HG02623 (cell line): ENCODE measurements at regions not wholly inside any gene's neighbourhood (a gene's known extent, or its start where the extent isn't known, plus 50 kb on each side); places are given as distances from the start of the nearest gene placed in this dataset.

Source experiments
- ATAC-seq: cut with Tn5 transposase; IDR thresholded peaks from one replicate; pipeline ENCODE4 v1.9.1; 2021; ENCODE audit warnings: moderate library complexity; ENCODE audit not compliant: unreplicated experiment

DNA sequence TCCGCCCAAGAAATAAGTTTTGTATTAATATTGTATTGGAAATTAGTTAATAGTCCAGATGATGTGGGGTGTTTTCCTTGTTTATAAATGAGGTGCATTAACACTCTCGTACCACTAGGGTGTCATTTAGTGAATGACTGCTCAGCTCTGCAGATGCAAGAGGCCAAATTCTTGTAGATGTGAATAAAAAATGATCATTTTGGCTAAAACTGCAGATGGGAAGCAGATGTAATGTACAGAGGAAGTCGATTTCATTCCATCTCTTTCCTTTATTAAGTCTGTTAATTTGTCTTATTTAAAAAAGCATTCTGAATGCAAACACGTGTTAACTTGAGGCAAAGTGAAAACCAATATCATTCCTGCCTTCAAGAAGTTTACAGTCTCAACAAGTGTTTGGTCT is 108.1 kb downstream of the DHX15 start:
- no peak for ATAC-seq

DNA sequence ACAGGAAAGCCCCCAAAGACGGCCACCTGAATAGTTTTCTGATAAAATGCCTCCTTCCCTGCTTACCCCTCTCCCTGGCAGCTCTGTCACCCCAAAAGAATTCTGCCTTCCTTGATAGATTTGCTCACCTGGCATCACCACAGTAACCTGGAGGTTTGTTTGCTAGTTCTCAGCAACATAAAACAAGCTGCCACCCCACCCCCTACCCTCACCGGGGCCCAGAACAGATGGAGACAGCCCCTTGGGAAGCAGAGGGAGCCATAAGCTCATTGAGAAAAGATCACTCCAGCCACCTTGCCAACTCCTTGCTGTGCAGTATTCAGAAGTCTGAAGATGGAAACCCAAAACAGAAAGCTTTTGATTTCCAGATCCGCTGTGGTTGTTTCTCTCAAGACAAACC is 108.6 kb downstream of the DHX15 start:
- no peak for ATAC-seq

DNA sequence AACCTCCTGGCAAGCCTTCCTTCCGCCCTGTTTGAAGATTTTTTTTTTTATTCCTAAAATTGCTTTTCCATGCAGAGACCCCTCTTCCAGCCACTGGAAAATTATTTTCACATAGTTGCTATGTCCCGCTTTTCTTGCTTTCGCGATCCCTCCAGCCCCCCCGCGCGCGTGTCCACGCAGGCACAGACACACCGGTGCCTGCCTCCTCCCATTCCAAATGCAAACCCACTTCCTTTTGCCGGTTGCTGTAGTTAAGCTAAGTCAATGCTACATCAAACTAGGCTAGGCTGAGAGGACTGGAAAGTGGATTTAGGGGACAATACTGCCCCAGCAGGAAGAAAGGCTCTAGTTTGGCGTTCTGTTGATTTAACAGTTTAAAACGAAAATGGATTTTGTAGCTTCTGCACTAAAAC is 111.0 kb downstream of the DHX15 start:
- no peak for ATAC-seq

DNA sequence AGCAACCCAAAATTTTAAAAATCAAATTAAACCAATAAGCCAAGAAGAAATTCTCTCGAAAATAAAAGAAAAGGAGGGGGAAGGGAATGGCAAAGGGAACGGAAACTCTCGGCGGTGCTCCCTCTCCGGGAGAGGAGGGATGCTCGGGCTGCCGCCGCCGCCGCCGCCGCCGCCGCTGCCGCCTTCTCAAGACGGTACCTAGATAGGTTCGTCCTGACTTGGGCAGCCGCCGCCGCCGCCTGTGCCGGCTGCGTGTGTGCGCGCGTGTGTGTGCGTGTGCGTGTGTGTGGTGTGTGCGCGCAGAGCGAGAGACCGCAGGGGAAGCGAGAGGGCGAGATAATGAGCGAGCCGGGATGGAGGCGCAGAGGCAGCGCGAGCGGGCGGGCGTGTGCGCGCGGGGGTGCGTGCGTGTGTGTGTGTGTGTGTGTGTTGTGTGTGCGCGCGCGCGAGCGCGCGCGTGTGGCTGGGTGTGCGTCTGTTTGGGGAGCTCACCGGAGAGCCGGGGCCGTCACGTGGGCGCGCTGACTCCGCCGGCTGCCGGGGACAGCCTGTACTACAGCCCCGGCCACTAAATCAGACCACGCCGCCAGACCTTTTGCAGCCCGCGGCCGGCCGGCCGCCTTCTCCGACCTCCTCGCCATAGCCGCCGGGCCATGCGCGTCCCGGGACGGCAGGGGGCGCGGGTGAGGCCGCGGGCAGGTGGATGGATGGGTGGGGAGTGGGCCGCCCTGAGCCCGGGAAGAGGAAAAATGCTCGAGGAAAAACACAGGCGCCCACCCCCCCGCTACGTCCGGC is 111.6 kb downstream of the DHX15 start:
- ATAC-seq, result peak; percentile 54

DNA sequence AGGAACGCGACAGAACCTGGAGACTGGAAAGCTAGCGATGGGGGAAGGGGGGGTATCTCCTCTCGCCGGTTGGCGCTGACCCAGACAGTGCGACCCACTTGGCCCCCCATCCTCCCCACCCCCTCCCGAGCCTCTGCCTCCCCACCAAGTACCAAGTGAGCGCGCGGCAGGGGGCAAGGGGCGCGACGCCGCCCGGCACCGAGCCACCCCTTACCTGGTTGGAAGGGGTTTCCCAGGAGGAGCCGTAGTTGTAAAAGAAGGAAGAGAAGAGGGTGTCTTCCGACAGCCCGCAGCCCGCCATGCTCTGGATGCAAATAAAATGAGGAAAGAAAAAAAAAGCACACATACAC is 112.2 kb downstream of the DHX15 start:
- ATAC-seq, result no peak

DNA sequence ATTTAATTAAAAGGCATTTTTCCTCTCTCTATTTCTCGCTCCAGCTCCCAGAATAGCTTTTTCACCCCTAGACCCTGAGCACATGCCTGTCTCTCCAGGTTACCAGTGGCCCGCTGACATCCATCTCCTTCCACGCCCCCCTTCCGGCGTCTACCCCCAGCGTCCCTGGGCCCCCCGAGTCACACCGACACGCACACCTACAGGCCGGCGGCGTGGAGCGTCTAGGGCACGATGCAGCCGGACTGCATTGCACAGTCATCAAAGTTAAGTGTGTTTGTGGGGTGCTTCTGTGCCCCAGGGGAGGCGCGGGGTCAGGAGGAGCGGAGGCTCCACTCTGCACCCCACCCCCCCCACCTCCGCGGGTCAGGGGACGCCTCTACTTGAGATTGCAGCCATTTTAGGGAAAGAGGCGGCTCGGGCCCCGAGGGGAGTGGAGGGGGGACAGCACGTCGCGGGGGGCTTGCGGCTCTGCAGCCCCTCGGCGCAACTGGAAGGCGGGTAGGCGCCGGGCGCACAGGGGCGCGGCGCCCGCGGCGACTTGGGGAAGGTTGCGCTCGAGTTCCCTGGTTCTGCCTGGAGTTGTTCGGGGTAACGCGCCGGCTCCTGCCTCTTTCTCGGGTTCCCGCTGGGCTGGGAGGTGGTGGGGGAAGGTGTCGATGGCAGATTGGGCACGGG is 112.7 kb downstream of the DHX15 start:
- no peak for ATAC-seq

DNA sequence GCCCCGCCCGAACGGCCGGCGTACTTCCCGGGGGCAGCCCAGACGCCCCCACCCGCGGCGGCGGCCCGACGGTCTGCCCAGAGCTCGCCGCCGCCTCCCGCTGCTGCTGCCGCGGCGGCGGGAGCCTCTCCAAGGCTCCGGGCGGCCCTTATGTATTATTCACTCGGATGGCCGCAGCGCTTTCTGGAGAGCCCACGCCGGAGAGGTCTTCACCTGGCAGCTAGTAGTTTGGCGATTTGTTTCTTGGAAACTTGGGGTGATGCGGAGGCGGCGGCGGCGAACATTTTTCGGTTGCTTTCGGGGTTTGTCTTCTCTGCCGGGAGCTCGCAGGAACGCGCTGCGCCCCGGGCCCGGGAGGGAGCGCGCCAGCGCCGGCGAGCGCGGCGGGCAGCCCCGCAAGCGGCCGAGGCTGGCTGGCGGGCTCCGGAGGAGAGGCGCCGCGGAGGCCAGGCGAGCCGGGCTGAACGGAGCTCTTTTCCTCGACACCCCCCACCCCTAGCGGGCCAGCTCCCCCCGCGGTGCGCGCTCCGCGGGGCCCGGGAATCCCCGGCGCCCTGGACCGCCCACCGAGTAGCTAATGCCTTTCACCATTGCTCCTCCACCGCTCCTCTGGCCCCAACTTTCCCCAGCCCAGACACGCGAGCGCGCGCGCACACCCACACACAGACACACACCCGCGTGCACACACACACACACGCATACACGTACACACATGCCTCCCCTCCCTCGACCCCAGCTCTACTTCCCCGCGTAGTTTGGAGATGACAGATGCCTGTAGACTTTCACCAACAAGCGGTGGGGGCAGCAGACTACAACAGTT is 113.5 kb downstream of the DHX15 start:
- ATAC-seq, result no peak

DNA sequence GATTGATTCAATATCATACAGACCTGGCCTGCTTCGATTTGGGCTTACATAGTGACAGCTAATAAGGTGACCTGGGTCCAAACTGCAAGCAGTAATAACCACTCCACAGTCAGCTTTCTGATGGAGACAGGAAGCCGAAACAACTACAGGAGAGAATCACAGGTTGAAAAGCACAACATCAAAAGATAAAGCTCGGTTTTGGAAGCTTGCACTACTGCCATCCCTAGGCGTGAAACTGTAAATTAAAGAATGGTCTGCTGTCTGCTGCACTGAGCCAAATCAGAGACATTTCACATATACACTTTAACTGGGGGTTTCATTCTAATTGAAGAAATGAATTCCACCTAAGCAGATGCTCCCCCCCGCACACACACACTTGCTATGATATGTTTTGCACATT is 116.3 kb downstream of the DHX15 start:
- ATAC-seq, result no peak

DNA sequence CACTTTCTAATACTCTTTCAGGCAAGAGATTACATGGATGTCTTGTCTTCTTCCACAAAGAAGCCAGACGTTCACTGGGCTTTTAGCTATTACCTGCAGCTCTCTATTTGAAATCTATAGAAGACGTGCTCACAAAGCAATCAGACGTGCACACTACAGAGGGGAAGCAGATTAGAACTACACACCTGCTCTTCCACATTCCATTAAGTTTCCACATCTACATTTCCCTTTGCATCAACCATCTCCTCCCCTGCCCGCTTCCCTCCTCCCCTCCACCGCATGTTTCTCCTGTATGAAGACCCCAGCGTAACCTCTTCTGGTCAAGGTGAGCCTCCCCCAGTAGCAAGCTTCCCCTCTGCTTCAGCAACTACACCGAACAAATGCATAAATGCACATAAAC is 119.8 kb downstream of the DHX15 start:
- no peak for ATAC-seq

DNA sequence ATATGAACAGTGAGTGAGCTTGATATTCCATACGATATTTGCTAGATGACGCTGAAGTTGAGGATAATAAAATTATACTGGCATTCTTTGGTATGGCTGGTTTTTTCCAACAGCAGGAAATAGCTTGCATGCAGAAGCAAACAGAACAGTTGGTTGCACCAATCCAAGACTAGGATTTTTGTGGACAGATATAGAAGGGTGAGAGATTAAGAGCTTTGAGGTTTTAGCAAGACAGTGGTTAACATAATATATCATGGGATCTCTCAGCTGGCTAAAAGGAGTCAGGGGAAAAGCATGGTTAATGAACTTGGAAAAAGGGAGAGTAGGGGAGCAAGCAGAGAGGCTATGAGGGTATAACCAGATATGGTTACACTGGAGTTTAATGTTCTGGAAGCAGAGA is 127.9 kb downstream of the DHX15 start:
- no peak for ATAC-seq

DNA sequence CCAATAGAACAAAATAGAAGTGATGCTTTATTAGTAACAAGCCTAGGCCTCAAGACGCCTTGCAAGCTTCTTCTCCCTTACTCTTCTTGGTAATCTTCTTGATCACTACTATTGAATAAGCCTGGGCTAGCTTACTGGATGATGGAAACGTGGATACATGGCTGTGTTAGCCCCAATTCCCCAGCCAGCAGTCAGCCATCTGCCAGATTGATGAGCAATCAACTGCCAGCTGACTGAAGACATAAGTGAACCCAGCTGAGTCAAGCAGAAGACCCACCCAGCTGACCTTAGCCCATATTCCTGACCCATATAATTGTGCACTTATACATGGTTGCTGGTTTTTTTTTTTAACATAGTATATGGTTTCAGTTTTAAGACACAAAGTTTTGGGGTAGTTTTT is 130.4 kb downstream of the DHX15 start:
- ATAC-seq, result no peak

DNA sequence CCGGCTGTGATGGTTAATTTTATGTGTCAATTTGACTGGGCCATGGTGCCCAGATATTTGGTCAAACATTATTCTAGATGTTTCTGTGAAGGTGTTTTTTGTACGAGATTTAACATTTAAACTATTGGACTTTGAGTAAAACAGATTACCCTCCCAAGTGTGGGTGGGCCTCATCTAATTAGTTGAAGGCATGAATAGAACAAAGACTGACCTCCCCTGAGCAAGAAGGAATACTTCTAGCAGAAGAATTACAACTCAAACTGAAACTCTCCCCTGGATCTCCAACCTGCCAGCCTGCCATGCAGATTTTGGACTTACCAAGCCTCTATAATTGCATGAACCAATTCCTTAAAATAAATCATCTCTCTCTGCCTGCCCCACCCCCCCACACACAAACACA is 132.5 kb downstream of the DHX15 start:
- no peak for ATAC-seq

DNA sequence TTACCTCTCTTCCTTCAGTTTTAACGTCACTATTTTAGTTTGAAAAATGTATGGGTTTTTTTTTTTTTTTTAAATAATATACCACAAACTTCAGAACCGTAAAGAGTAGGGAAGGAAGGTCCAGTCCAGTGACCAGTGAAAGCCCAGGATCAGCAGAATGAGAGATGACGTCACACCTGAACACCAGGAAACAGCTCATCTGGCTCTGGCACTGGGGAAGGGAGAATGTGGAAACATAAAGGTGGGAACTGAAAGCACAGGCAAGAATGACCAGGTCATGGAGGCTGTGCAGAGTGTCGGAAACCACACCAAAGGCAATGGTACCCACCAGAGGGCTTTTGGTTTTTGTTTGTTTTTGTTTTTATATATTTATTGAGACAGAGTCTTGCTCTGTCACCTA is 141.2 kb downstream of the DHX15 start:
- ATAC-seq, result no peak

DNA sequence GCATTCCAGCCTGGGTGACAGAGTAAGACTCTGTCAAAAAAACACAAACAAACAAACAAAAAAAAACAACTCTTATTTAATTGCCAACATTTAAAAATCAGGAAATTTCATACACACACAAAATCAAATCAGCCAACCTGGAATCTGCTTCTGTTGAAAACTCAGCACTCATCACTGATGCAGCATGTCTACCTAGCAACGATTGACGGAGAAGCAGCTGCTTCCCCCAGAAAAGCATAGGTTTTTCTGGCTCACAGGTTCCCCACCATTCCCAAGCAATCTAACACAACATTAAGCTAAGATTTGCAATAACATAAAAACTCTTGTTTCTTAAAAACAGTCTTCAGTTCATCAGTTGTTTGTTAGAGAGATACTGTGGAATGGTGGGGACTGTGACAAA is 143.6 kb downstream of the DHX15 start:
- ATAC-seq, result no peak

DNA sequence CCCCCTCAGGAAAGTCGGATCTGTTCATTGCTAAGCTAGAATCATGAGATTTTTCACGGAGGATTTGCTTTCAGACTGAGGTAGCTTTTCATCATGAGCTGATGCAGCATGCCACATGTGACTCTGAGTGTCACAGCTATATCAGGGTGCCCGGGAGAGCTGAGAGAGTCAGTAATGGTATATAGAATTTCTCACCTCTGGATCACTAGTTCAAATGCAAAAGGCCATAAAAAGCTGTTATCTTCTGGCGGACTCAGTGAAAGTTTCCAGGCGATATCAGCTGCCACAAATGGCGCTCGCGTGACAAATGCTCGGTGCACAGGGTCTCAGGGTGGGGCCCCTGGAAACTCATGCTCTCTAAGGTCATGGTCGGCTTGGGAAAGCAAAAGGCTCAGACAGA is 150.1 kb downstream of the DHX15 start:
- no peak for ATAC-seq

DNA sequence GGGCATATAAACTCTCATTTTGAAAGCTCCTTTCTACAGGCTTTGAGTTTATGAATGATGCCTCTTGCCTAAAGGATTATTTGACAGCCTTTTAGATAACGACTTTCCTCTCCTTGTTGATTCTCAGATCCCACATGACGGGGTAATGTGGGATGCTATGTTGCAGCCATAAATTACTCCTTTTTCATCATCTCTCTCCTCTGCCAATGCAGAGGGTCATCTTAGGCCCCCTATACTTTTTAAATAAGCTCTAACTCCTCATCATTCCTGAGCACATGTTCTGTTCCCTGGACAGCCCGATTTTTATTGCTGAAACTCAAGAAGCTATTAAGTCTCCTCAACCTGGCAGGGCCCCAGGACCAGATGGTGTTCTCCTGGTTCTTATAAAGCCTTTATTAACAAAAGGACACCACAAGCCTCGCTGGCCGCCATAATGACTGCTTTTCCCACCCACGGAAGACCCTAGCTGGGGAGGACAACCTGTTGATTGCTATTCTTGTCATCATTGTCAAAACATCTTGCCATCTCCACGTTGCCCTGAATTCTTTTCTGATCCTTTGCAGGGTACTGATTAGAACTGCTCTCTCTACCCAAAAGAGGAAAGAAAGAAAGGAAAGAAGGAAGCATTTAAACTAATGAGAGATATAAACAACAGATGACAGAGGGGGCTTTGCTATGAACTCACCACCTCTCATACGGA is 150.7 kb downstream of the DHX15 start:
- no peak for ATAC-seq

DNA sequence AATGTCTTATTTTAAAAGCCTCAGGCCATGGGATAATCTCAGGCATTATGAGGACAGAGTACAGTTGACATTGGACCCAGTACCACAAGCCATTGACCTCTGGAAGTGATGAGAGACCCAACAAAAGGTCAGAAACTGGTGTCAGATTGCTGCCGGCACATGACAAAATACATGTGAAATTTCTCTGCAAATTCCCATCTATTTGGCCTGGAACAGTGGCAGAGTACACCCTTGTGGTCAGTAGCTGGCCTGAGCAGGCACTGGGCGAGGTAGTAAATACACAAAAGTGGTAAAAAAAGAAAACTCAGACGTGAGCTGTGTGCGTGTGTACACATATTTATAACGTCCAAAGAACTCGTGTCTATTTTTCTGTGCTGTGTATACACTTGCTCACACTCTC is 155.5 kb downstream of the DHX15 start:
- no peak for ATAC-seq

DNA sequence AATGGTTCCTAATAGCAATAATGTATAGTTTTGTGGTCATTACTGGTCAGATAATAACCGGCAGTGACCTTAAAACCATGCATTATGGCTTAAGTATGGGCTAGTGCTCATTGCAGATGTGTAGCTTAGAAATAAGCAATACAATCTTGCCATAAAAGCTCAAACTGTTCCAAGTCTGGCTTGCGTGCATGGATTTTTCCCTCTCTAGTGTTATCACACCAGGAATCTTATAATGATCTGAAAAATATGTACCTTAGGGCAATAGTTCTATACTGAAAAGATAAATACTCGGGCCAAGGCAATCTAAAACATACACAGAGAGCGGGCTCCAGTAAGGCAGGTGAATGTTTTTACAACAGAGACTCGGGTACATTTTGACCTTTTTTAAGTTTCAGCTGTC is 157.8 kb downstream of the DHX15 start:
- ATAC-seq, result no peak

DNA sequence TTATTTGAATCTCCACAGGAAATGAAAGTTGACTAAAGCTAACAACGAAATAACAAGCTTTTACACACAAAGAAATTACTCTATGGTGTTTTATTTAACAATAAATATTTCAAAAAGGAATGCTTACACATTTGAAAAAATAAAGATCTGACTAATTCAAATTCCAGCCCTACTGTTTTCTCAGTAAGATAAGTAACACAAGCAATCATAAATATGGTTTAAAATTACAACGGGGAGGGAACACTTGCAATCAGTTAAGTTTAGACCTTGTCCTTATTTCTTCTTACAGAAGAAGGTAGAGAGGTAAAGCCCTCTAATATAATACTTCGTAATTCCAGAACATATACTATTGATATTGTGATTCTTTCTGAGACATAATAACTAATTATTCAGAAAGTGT is 158.5 kb downstream of the DHX15 start:
- no peak for ATAC-seq

DNA sequence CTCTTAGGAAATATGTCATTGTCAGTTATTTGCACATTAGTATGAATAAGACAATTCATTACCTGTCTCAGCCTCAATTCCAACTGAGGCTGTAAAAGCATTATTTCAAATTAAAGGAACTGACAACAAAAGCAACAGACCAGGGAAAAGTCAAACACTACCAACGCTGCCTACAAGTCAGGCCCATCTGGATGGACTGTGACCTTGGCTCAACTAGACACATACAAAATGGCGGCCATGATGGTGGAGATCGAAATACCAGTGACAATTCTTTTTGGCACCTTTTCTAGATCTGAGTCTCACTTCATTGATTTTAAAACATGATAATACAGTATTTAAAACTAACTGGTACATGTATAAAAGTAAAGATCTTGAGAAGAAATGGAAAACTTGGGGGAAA is 160.7 kb downstream of the DHX15 start:
- no peak for ATAC-seq

DNA sequence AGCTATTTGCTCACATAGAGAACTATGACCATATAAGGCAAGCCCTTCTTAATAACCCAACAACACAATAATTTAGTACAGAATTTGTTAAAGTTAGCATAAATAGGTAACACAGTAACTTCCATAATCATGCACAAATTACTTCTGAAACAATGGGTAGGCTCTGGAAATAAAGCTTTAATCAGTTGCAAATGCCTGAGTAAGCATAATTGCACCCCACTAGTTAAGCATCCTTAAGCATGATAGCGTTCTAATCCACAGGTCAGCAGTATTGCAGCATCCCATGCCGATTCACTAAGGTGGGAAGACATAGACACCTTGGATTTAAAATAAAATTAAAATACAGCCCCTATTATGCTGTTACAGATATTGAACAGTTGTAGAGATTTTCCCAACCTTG is 161.7 kb downstream of the DHX15 start:
- ATAC-seq, result no peak
